GM21717 (cell line): ENCODE measurements at regions not wholly inside any gene's neighbourhood (a gene's known extent, or its start where the extent isn't known, plus 50 kb on each side); places are given as distances from the start of the nearest gene placed in this dataset.
"Not testable (repeated sequence)": the region's sequence is repeated elsewhere in the genome, so short reads cannot be mapped to it uniquely, and the experiment has no call there.

Experiments used
- ATAC-seq: cut with Tn5 transposase; IDR thresholded peaks from one replicate; pipeline ENCODE4 v1.9.1; 2021; ENCODE audit warnings: mild to moderate bottlenecking, moderate library complexity; ENCODE audit not compliant: unreplicated experiment

GRCh38 chrX:147468600-147468999 is 443.1 kb upstream of the FMR1 start:
- no peak for ATAC-seq

GRCh38 chrX:147476008-147476407 is 435.7 kb upstream of the FMR1 start:
- no peak for ATAC-seq

GRCh38 chrX:147478899-147479298 is 432.8 kb upstream of the FMR1 start:
- no peak for ATAC-seq

DNA sequence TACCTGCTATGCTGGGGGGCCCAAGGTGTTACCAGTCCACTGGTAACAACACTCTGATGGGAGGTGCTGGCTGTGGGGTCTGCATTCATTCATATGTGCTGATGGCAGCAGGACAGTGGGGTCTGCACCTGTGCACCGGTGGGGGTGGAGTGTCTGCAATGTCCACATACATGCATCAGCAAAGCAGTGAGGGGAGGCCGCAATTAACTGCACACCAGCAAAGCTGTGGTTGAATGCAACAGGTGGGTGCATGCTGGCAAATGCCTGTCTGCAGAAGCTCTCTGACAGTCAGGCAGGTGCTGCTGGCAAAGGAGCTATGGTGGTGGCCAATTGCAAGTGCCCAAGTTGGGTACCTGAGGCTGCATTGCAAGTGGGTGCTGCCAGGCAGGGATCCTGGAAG is 426.5 kb upstream of the FMR1 start:
- no peak for ATAC-seq

DNA sequence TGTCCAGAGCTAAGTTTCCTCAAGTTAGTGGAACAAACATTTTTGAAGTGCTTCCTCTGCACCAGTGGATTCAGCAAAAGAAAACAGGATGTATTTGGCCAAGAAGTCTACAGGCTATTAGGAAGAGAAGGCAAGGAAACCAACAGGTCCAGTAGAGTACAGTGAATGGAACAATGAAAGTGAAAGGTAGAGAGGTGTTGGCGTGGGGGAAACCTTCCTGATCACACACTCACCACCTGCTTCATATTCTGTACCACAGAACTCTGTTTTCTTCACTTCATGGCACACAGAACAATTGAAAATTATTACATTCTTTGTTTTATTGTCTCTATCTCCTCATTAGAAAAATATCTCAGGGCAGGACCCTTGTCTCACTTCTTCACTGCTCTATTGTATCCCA is 417.4 kb upstream of the FMR1 start:
- no peak for ATAC-seq

DNA sequence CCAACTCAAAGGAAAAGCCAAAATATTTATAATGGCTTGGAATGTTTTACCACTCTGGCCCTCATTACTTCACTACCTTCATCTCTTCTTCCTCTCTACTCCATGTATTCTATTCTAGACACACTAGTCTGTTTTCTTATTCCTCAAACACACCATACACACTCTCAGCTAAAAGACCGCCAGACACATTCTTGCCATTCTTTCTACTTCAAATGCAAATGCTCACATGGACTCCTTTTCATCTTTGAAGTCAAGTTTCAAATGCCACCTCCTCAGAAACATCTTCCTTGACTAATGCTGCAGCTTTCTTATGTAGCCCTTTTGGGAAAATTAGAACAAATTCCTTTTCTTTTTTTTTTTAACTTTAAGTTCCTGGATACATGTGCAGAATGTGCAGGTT is 412.9 kb upstream of the FMR1 start:
- no peak for ATAC-seq

DNA sequence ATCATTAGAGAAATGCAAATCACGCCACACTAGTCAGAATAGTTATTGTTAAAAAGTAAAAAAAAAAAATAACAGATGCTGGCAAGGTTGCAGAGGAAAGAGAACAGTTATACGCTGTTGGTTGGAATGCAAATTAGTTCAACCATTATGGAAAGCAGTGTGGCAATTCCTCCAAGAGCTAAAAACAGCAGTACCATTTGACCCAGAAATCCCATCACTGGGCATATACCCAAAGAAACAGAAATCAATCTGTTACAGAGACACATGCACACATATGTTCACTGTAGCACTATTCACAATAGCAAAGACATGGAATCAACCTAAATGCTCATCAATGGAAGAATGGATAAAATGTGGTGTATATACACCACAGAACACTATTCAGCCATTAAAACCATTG is 388.7 kb upstream of the FMR1 start:
- no peak for ATAC-seq

GRCh38 chrX:147533426-147533825 is 378.3 kb upstream of the FMR1 start:
- ATAC-seq = no peak

- no peak for ATAC-seq
These were observed 374.5 kb upstream of the FMR1 start for GRCh38 chrX:147537172-147537571.

- ATAC-seq = not testable (repeated sequence)
These were observed 363.7 kb upstream of the FMR1 start for GRCh38 chrX:147548023-147548422.

DNA sequence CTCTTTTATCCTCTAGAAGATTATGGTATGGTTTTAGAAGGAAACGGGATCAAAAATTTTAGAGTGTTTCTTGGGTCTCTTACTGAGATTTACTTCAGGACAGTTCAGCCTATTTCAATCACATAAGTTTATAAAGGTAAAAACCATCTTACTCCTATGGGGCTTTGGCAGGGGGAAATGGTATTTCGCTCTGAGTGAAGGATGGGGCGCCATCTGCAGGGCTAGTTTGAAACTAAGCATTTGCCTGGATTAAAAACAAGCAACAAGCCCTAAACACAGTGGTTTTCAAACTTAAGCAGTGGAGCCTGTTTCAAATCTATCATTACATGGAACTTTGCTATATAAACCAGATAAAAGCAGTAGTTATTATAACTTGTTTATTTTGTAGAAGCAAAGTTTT is 361.5 kb upstream of the FMR1 start:
- ATAC-seq = no peak

- no peak for ATAC-seq
These were observed 352.5 kb upstream of the FMR1 start for GRCh38 chrX:147559191-147559590.

DNA sequence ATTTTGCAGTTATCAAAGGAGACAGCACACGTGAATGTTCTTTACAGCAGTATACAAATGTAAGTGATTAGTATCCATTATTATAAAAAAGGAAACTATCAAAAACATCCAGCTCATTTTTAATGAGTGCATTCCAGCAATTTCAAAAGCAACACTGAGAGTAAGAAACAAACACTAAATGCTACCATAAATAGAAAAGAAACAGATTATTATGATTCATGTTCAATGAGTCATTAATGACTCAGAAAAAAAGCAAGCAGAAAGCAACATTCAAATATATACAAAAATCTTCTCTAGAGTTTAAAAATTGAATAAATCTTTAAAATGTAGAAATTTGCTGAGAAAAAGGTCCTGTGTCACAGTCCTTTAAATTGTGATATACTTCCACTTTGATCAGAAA is 346.5 kb upstream of the FMR1 start:
- ATAC-seq = no peak

DNA sequence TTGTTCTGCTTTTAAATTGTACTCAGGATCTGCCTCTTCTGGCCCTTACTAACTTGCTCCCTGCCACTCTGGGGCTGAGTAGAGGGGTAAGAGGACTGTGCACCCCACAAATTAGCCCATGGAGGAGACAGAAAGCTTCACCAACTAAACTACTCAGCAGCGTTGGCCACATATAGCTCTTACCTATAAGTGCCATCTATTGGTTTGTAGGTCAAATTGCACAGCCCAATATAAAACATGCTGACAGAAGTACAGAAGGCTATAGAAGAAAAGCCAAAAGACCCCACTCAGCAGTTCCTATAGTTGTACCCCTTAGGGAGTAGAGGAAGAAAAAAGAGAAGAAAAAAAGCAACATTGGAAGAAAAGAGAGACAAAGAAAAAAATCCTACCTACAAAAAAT is 341.2 kb upstream of the FMR1 start:
- ATAC-seq = no peak

GRCh38 chrX:147573266-147573665 is 338.5 kb upstream of the FMR1 start:
- no peak for ATAC-seq

- ATAC-seq = no peak
These were observed 309.5 kb upstream of the FMR1 start for GRCh38 chrX:147602176-147602696.

DNA sequence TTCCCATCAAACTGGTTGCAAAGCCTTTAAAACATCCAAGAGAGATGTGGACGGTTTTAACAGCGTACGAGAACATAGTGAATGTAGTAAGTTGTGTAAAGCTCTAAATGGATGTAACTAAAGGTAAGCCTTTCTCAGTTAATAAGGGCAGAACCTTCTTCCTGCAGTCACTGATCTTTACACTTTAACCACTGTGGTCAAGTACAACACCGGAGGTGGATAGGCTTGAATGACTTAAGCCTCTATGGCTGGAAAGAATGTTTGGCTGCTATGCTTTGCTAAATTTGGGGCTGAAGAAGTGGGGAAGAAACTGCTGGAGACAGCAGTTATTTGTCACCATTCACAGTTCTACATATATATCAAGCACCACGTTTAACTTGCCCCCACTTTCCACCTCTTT is 285.1 kb upstream of the FMR1 start:
- no peak for ATAC-seq

- no peak for ATAC-seq
These were observed 276.5 kb upstream of the FMR1 start for GRCh38 chrX:147635186-147635585.

- ATAC-seq = no peak
These were observed 274.5 kb upstream of the FMR1 start for GRCh38 chrX:147637190-147637589.

DNA sequence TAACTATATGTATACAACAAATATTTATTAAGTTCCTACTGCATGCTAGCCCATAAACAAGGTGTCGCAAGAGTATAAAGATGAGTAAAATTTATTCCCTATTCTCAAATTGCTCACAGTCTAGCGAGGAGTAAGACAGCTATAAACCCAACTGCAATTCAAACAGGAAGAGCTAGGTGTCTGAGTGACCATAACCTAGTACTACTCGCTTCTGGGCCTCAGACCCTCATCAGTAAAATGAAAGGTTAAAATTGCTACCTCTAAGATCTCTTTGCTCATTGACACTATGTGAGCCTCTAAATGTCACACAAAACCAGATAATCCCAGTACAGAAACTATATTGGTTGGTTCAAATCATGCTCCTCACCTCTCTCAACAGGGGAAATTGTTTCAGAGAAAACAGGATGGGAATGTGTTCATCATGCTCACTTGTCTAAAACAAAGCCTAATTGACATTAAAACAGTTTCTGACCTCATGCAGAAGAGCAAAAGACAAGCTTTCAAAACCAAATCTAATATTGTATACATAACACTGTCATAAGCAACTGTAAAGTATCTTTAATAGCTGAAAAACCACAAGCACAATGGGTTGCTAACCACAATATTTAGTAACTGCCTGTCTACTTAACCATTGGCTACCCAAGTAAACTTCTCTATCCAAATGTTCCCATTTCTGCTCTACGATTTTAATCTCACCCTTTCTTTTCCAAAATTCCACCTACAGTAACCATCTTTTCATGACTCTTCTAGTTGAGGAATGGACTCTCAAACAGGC is 264.6 kb upstream of the FMR1 start:
- no peak for ATAC-seq

DNA sequence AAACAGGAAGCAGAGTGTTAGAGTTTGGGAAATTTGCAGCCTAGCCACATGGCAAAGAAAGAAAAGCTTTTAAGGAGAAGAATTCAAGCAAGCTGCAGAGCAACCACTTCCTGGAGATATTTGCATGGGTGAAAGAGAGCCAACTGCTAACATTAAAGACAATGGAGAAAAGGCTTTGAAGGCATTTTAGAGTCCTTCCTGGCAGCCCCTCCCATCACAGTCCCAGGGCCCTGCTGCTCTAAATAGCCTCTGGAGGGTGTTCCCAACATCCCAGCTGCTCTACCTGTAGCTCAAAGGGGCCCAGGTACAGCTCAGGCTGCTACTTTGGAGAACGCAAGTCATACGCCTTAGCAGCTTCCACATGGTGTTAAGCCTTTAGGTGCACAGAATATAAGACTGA is 235.9 kb upstream of the FMR1 start:
- no peak for ATAC-seq

DNA sequence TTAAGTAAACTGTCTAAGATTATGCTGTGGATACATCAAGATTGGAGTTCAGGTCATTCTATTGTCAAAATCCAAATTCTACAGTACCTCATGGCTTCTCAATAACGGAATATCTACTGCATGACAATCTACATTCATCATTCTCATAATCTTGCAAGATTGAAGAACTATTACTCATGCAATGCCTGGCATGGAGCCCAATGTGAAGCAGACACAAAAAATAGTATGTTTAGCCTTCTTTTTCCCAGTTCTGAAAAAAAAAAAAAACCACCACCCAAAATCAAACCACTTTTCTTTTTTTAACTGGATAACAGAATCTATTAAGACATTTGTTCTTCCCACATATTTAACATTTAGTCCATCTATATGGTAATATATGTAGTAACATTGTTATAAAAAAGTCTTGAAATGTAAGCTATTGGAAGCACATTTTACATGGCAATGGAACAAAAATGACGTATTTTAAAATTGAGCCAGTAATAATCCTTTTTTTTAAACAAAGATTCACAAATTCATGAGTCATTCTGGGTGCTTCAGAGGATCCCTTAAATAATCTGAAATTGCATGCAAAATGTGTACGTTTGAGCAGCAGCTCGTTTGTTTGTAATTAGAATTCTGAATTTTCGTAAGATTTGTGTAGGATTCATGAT is 232.2 kb upstream of the FMR1 start:
- no peak for ATAC-seq
